ENCODE measurements at regions not wholly inside any gene's neighbourhood (a gene's known extent, or its start where the extent isn't known, plus 50 kb on each side); places are given as distances from the start of the nearest gene placed in this dataset.

DNA sequence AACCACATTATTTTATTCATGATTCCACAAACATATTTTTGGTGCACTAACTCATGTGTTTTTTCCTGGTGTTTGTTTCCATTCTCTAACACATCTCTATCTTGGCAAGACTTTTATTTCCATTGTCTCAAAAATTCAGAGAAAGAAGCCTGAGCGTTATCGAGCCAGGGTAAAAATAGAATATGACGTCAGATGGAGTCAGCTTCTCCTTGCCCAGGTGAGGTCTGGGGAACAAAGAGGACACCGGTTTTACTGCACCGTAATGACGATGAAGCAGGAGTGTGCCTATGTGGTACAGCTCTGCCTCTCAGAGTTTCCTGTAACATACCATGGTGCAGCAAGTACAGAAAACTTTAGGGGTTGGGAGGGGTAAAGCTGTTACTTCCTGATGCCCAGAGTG lies 661.6 kb downstream of the PLCL1 start:
- Histone ChIP-seq H3K14ac (ENCODE audit: low read length) (no peak overlapping the region), H2BK12ac (ENCODE audit: low read length) (no peak overlapping the region), H3K27ac (replicated peaks; ENCODE audit: low read length) (no peak overlapping the region), H2AK5ac (ENCODE audit: low read depth, low read length) (no peak overlapping the region), H3K4ac (ENCODE audit: low read length) (no peak overlapping the region), H3K4me3 (ENCODE audit: low read length in 2 of 2) (no peak overlapping the region), H2BK5ac (ENCODE audit: low read length) (no peak overlapping the region), H4K91ac (ENCODE audit: low read depth, low read length, poor library complexity) (no peak overlapping the region), H2BK15ac (ENCODE audit: low read length) (no peak overlapping the region), H3K9me3 (replicated peaks in 1 of 2; ENCODE audit: control insufficient read depth in 2 of 2, insufficient read depth in 1 of 2, low read depth in 1 of 2, low read length in 2 of 2) (no peaks in the 10 kb centered on the region), H2AFZ (ENCODE audit: low read length) (no peak overlapping the region), H3K4me2 (ENCODE audit: insufficient read depth, low read length, poor library complexity, severe bottlenecking) (no peak overlapping the region), H3K18ac (ENCODE audit: low read length) (no peak overlapping the region), H3K23ac (ENCODE audit: low read depth, low read length, poor library complexity) (no peak overlapping the region), H3K79me1 (ENCODE audit: low read depth, low read length) (no peaks in the 10 kb centered on the region), H4K8ac (ENCODE audit: low read depth, low read length) (no peak overlapping the region), H3K27me3 (ENCODE audit: control insufficient read depth in 3 of 3, insufficient read depth in 3 of 3, low read depth in 1 of 3, low read length in 3 of 3) (no peaks in the 10 kb centered on the region), H3K36me3 (replicated peaks in 1 of 2; ENCODE audit: control insufficient read depth in 2 of 2, insufficient read depth in 2 of 2, low read length in 2 of 2) (no peaks in the 10 kb centered on the region), H3K4me1 (ENCODE audit: control insufficient read depth in 2 of 2, insufficient read depth in 1 of 2, low read depth in 1 of 2, low read length in 2 of 2) (no peaks in the 10 kb centered on the region), H2BK120ac (ENCODE audit: low read depth, low read length) (no peak overlapping the region), H3K9ac (ENCODE audit: low read depth, low read length, poor library complexity) (no peak overlapping the region)
- WGBS, 2 donors (ENCODE audit: extremely low coverage in 2 of 2, insufficient read length in 2 of 2, insufficient replicate concordance in 1 of 2): no CpG with 5 or more reads among the region's 6 CpGs
- no peak for DNase-seq (ENCODE audit: low spot score)

GRCh38 chr2:198456418-198456817 lies 652.0 kb downstream of the PLCL1 start:
- no peak for DNase-seq (ENCODE audit: low spot score)
- no peak overlapping the region for H2BK120ac ChIP-seq (ENCODE audit: low read depth, low read length)
- no peak overlapping the region for H3K23ac ChIP-seq (ENCODE audit: low read depth, low read length, poor library complexity)
- no peaks in the 10 kb centered on the region for H3K36me3 ChIP-seq (replicated peaks in 1 of 2; ENCODE audit: control insufficient read depth in 2 of 2, insufficient read depth in 2 of 2, low read length in 2 of 2)
- H3K27me3 ChIP-seq (ENCODE audit: control insufficient read depth in 3 of 3, insufficient read depth in 3 of 3, low read depth in 1 of 3, low read length in 3 of 3): no peaks in the 10 kb centered on the region
- H2BK5ac ChIP-seq (ENCODE audit: low read length): no peak overlapping the region
- no peak overlapping the region for H4K91ac ChIP-seq (ENCODE audit: low read depth, low read length, poor library complexity)
- no peak overlapping the region for H2BK12ac ChIP-seq (ENCODE audit: low read length)
- H3K18ac ChIP-seq (ENCODE audit: low read length): no peak overlapping the region
- WGBS, 2 donors (ENCODE audit: extremely low coverage in 2 of 2, insufficient read length in 2 of 2, insufficient replicate concordance in 1 of 2): no CpG with 5 or more reads among the region's 2 CpGs
- H3K79me1 ChIP-seq (ENCODE audit: low read depth, low read length): no peaks in the 10 kb centered on the region
- no peak overlapping the region for H3K4ac ChIP-seq (ENCODE audit: low read length)
- H3K4me3 ChIP-seq (ENCODE audit: low read length in 2 of 2): no peak overlapping the region
- no peak overlapping the region for H2AK5ac ChIP-seq (ENCODE audit: low read depth, low read length)
- no peak overlapping the region for H4K8ac ChIP-seq (ENCODE audit: low read depth, low read length)
- H2AFZ ChIP-seq (ENCODE audit: low read length): no peak overlapping the region
- no peak overlapping the region for H2BK15ac ChIP-seq (ENCODE audit: low read length)
- H3K14ac ChIP-seq (ENCODE audit: low read length): no peak overlapping the region
- no peak overlapping the region for H3K9ac ChIP-seq (ENCODE audit: low read depth, low read length, poor library complexity)
- H3K4me1 ChIP-seq (ENCODE audit: control insufficient read depth in 2 of 2, insufficient read depth in 1 of 2, low read depth in 1 of 2, low read length in 2 of 2): no peaks in the 10 kb centered on the region
- H3K4me2 ChIP-seq (ENCODE audit: insufficient read depth, low read length, poor library complexity, severe bottlenecking): no peak overlapping the region
- H3K9me3 ChIP-seq (replicated peaks in 1 of 2; ENCODE audit: control insufficient read depth in 2 of 2, insufficient read depth in 1 of 2, low read depth in 1 of 2, low read length in 2 of 2): no peaks in the 10 kb centered on the region
- H3K27ac ChIP-seq (replicated peaks; ENCODE audit: low read length): no peak overlapping the region

DNA sequence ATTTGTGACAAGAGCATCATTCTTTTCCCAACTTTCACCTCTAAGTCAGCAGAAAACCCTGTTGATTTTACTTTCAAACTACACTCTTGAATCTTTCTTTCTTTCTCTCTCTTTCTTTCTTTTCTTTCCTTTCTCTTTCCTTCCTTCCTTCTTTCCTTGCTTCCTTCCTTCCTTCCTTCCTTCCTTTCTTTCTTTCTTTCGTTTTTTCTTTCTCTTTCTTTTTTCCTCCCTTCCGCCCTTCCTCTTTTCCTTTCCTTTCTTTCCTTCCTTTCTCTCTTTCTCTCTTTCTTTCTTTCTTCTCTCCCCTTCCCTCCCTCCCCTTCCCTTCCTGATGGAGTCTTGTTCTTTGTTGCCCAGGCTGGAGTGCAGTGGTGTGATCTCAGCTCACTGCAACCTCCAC lies 649.5 kb downstream of the PLCL1 start:
- no CpG with 5 or more reads among the region's 2 CpGs for WGBS, 2 donors (ENCODE audit: extremely low coverage in 2 of 2, insufficient read length in 2 of 2, insufficient replicate concordance in 1 of 2)
- H2BK120ac ChIP-seq (ENCODE audit: low read depth, low read length): no peak overlapping the region
- H3K4ac ChIP-seq (ENCODE audit: low read length): no peak overlapping the region
- H3K4me2 ChIP-seq (ENCODE audit: insufficient read depth, low read length, poor library complexity, severe bottlenecking): no peak overlapping the region
- no peak overlapping the region for H3K14ac ChIP-seq (ENCODE audit: low read length)
- no peaks in the 10 kb centered on the region for H3K36me3 ChIP-seq (replicated peaks in 1 of 2; ENCODE audit: control insufficient read depth in 2 of 2, insufficient read depth in 2 of 2, low read length in 2 of 2)
- no peak overlapping the region for H2BK5ac ChIP-seq (ENCODE audit: low read length)
- H2BK12ac ChIP-seq (ENCODE audit: low read length): no peak overlapping the region
- no peak overlapping the region for H3K4me3 ChIP-seq (ENCODE audit: low read length in 2 of 2)
- no peak overlapping the region for H2BK15ac ChIP-seq (ENCODE audit: low read length)
- H4K91ac ChIP-seq (ENCODE audit: low read depth, low read length, poor library complexity): no peak overlapping the region
- H3K79me1 ChIP-seq (ENCODE audit: low read depth, low read length): no peaks in the 10 kb centered on the region
- H3K18ac ChIP-seq (ENCODE audit: low read length): no peak overlapping the region
- no peak overlapping the region for H4K8ac ChIP-seq (ENCODE audit: low read depth, low read length)
- H2AFZ ChIP-seq (ENCODE audit: low read length): no peak overlapping the region
- no peak overlapping the region for H3K23ac ChIP-seq (ENCODE audit: low read depth, low read length, poor library complexity)
- no peak for DNase-seq (ENCODE audit: low spot score)
- no peak overlapping the region for H3K9ac ChIP-seq (ENCODE audit: low read depth, low read length, poor library complexity)
- H3K27ac ChIP-seq (replicated peaks; ENCODE audit: low read length): no peak overlapping the region
- no peaks in the 10 kb centered on the region for H3K27me3 ChIP-seq (ENCODE audit: control insufficient read depth in 3 of 3, insufficient read depth in 3 of 3, low read depth in 1 of 3, low read length in 3 of 3)
- no peaks in the 10 kb centered on the region for H3K4me1 ChIP-seq (ENCODE audit: control insufficient read depth in 2 of 2, insufficient read depth in 1 of 2, low read depth in 1 of 2, low read length in 2 of 2)
- H3K9me3 ChIP-seq (replicated peaks in 1 of 2; ENCODE audit: control insufficient read depth in 2 of 2, insufficient read depth in 1 of 2, low read depth in 1 of 2, low read length in 2 of 2): no peaks in the 10 kb centered on the region
- H2AK5ac ChIP-seq (ENCODE audit: low read depth, low read length): no peak overlapping the region

DNA sequence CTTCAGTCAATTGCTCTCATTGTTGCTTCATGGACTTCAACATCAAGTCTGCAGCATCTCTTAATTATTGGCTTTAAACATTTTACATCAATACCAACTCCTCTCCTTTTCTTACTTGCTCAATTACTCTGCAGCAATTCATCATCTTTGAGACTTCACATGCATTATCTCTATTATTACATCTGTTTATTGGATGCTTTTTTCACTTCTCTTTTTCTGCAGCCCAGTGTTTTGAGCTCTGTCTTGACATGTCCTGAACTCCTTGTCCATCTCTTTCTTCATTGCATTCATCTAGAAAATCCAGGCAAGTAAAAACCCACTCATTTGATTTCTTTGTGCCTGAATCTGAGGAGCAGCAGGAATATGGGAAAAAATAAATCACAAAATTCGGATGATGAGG lies 647.9 kb downstream of the PLCL1 start:
- H2BK12ac ChIP-seq (ENCODE audit: low read length): no peak overlapping the region
- no peak overlapping the region for H3K4me3 ChIP-seq (ENCODE audit: low read length in 2 of 2)
- H4K8ac ChIP-seq (ENCODE audit: low read depth, low read length): no peak overlapping the region
- H3K4ac ChIP-seq (ENCODE audit: low read length): no peak overlapping the region
- no peak overlapping the region for H3K14ac ChIP-seq (ENCODE audit: low read length)
- H3K79me1 ChIP-seq (ENCODE audit: low read depth, low read length): no peaks in the 10 kb centered on the region
- H3K36me3 ChIP-seq (replicated peaks in 1 of 2; ENCODE audit: control insufficient read depth in 2 of 2, insufficient read depth in 2 of 2, low read length in 2 of 2): no peaks in the 10 kb centered on the region
- H3K9me3 ChIP-seq (replicated peaks in 1 of 2; ENCODE audit: control insufficient read depth in 2 of 2, insufficient read depth in 1 of 2, low read depth in 1 of 2, low read length in 2 of 2): no peaks in the 10 kb centered on the region
- no peak overlapping the region for H2BK120ac ChIP-seq (ENCODE audit: low read depth, low read length)
- H3K18ac ChIP-seq (ENCODE audit: low read length): no peak overlapping the region
- no CpG with 5 or more reads among the region's 1 CpG for WGBS, 2 donors (ENCODE audit: extremely low coverage in 2 of 2, insufficient read length in 2 of 2, insufficient replicate concordance in 1 of 2)
- H3K9ac ChIP-seq (ENCODE audit: low read depth, low read length, poor library complexity): no peak overlapping the region
- no peak overlapping the region for H2BK5ac ChIP-seq (ENCODE audit: low read length)
- no peaks in the 10 kb centered on the region for H3K4me1 ChIP-seq (ENCODE audit: control insufficient read depth in 2 of 2, insufficient read depth in 1 of 2, low read depth in 1 of 2, low read length in 2 of 2)
- no peak overlapping the region for H3K4me2 ChIP-seq (ENCODE audit: insufficient read depth, low read length, poor library complexity, severe bottlenecking)
- no peak overlapping the region for H2AK5ac ChIP-seq (ENCODE audit: low read depth, low read length)
- no peak overlapping the region for H4K91ac ChIP-seq (ENCODE audit: low read depth, low read length, poor library complexity)
- no peak overlapping the region for H2AFZ ChIP-seq (ENCODE audit: low read length)
- H3K27ac ChIP-seq (replicated peaks; ENCODE audit: low read length): no peak overlapping the region
- no peak overlapping the region for H3K23ac ChIP-seq (ENCODE audit: low read depth, low read length, poor library complexity)
- DNase-seq (ENCODE audit: low spot score): no peak
- H2BK15ac ChIP-seq (ENCODE audit: low read length): no peak overlapping the region
- no peaks in the 10 kb centered on the region for H3K27me3 ChIP-seq (ENCODE audit: control insufficient read depth in 3 of 3, insufficient read depth in 3 of 3, low read depth in 1 of 3, low read length in 3 of 3)
